CD4-positive, alpha-beta T cell treated with Interleukin-10 for 1 hour (primary cell): ENCODE measurements at regions not wholly inside any gene's neighbourhood (a gene's known extent, or its start where the extent isn't known, plus 50 kb on each side); places are given as distances from the start of the nearest gene placed in this dataset.
"Not testable (repeated sequence)": the region's sequence is repeated elsewhere in the genome, so short reads cannot be mapped to it uniquely, and the experiment has no call there.

Source experiments
- DNase-seq: peaks from one replicate; pipeline ENCODE4 v3.0.0-alpha.2; 2020

GRCh38 chrX:40222612-40223011 lies 124.9 kb upstream of the BCOR start:
- DNase-seq, result not testable (repeated sequence)

GRCh38 chrX:40213092-40213491 lies 115.3 kb upstream of the BCOR start:
- DNase-seq, result no peak

GRCh38 chrX:40209951-40210617 lies 112.3 kb upstream of the BCOR start:
- no peak for DNase-seq

- DNase-seq, result peak; percentile 5
These were observed 109.9 kb upstream of the BCOR start for GRCh38 chrX:40207626-40208025.

- no peak for DNase-seq
These were observed 107.7 kb upstream of the BCOR start for GRCh38 chrX:40205471-40205870.

- peak; percentile 40 for DNase-seq
These were observed 104.7 kb upstream of the BCOR start for GRCh38 chrX:40202456-40202855.

- DNase-seq, result peak; percentile 57
These were observed 103.6 kb upstream of the BCOR start for GRCh38 chrX:40201329-40201885.

- no peak for DNase-seq
These were observed 101.9 kb upstream of the BCOR start for GRCh38 chrX:40199704-40200103.

GRCh38 chrX:40197071-40197470 lies 99.3 kb upstream of the BCOR start:
- DNase-seq, result no peak

- no peak for DNase-seq
These were observed 97.6 kb upstream of the BCOR start for GRCh38 chrX:40195368-40195767.

- DNase-seq, result no peak
These were observed 94.4 kb upstream of the BCOR start for GRCh38 chrX:40192196-40192595.

- no peak for DNase-seq
These were observed 91.9 kb upstream of the BCOR start for GRCh38 chrX:40189637-40190036.

- no peak for DNase-seq
These were observed 91.0 kb upstream of the BCOR start for GRCh38 chrX:40188573-40189417.

GRCh38 chrX:40184968-40185367 lies 87.2 kb upstream of the BCOR start:
- no peak for DNase-seq

GRCh38 chrX:40182615-40183014 lies 84.9 kb upstream of the BCOR start:
- no peak for DNase-seq

GRCh38 chrX:40182095-40182494 lies 84.3 kb upstream of the BCOR start:
- no peak for DNase-seq

GRCh38 chrX:40179283-40179682 lies 81.5 kb upstream of the BCOR start:
- DNase-seq, result no peak

- DNase-seq, result no peak
These were observed 80.4 kb upstream of the BCOR start for GRCh38 chrX:40177942-40178715.

GRCh38 chrX:40177489-40177888 lies 79.7 kb upstream of the BCOR start:
- DNase-seq, result no peak

GRCh38 chrX:40177117-40177430 lies 79.3 kb upstream of the BCOR start:
- no peak for DNase-seq

- DNase-seq, result peak; percentile 81
These were observed 78.8 kb upstream of the BCOR start for GRCh38 chrX:40176351-40177116.

GRCh38 chrX:40175511-40176350 lies 78.0 kb upstream of the BCOR start:
- peak; percentile 84 for DNase-seq
